Activated CD4-positive, alpha-beta T cell treated with anti-CD3 and anti-CD28 coated beads, Interleukin-2, amount 50 U/mL, for 24 hours (primary cell): ENCODE measurements at regions not wholly inside any gene's neighbourhood (a gene's known extent, or its start where the extent isn't known, plus 50 kb on each side); places are given as distances from the start of the nearest gene placed in this dataset.

Source experiments
- DNase-seq, 2 donors: peaks; one replicate each; pipeline ENCODE4 v3.0.0-alpha.2; 2020; ENCODE audit warnings: low read depth in 1 of 2, low spot score in 1 of 2

GRCh38 chr11:26025676-26026075 is 306.3 kb upstream of the ANO3 start:
- no peak for DNase-seq

GRCh38 chr11:26026078-26026477 is 305.9 kb upstream of the ANO3 start:
- DNase-seq: no peak

- no peak for DNase-seq
Measured at GRCh38 chr11:26027887-26028286, 304.0 kb upstream of the ANO3 start.

GRCh38 chr11:26028393-26028911 is 303.5 kb upstream of the ANO3 start:
- no peak for DNase-seq

GRCh38 chr11:26030399-26030798 is 301.5 kb upstream of the ANO3 start:
- DNase-seq: no peak

- DNase-seq: no peak
Measured at GRCh38 chr11:26032241-26032640, 299.7 kb upstream of the ANO3 start.

GRCh38 chr11:26035696-26036095 is 296.2 kb upstream of the ANO3 start:
- DNase-seq: no peak

GRCh38 chr11:26037716-26038115 is 294.2 kb upstream of the ANO3 start:
- DNase-seq: no peak

- DNase-seq: no peak
Measured at GRCh38 chr11:26040339-26040738, 291.6 kb upstream of the ANO3 start.

GRCh38 chr11:26042113-26042512 is 289.8 kb upstream of the ANO3 start:
- DNase-seq: no peak

GRCh38 chr11:26043665-26044064 is 288.3 kb upstream of the ANO3 start:
- DNase-seq: no peak

GRCh38 chr11:26044389-26044788 is 287.5 kb upstream of the ANO3 start:
- DNase-seq: no peak

GRCh38 chr11:26045082-26045481 is 286.8 kb upstream of the ANO3 start:
- no peak for DNase-seq

- DNase-seq: no peak
Measured at GRCh38 chr11:26048271-26048670, 283.7 kb upstream of the ANO3 start.

GRCh38 chr11:26053966-26054365 is 278.0 kb upstream of the ANO3 start:
- no peak for DNase-seq

- no peak for DNase-seq
Measured at GRCh38 chr11:26062660-26063059, 269.3 kb upstream of the ANO3 start.

GRCh38 chr11:26063915-26064314 is 268.0 kb upstream of the ANO3 start:
- DNase-seq: no peak

GRCh38 chr11:26065944-26066343 is 266.0 kb upstream of the ANO3 start:
- DNase-seq: no peak

GRCh38 chr11:26070714-26071380 is 261.1 kb upstream of the ANO3 start:
- DNase-seq: no peak

GRCh38 chr11:26072614-26073153 is 259.2 kb upstream of the ANO3 start:
- DNase-seq: no peak

- DNase-seq: no peak
Measured at GRCh38 chr11:26073646-26074045, 258.3 kb upstream of the ANO3 start.

GRCh38 chr11:26076233-26076990 is 255.5 kb upstream of the ANO3 start:
- no peak for DNase-seq
